ENCODE measurements at regions not wholly inside any gene's neighbourhood (a gene's known extent, or its start where the extent isn't known, plus 50 kb on each side); places are given as distances from the start of the nearest gene placed in this dataset.

GRCh38 chr2:224196810-224197209, 157.7 kb upstream of the SERPINE2 start:
- TF ChIP-seq CTCF (conservative IDR thresholded peaks at IDR 0.05 in 1 of 2, IDR thresholded peaks at IDR 0.05 in 1 of 2; ENCODE audit: low read depth in 1 of 2, low read length in 2 of 2) = no peak
- no peak for TF ChIP-seq EZH2 (IDR thresholded peaks at IDR 0.05; ENCODE audit: low read length, missing control alignments)

Data from fibroblast of lung (primary cell).